Ishikawa (cell line): ENCODE measurements at regions not wholly inside any gene's neighbourhood (a gene's known extent, or its start where the extent isn't known, plus 50 kb on each side); places are given as distances from the start of the nearest gene placed in this dataset.

Experiments
- CEBPB ChIP-seq: IDR thresholded peaks from 2 replicates; pipeline ENCODE4 v1.6.1; 2012
- CREB1 ChIP-seq: IDR thresholded peaks from 2 replicates; pipeline ENCODE4 v1.6.1; 2012; ENCODE audit warnings: low read depth
- EGR1 ChIP-seq: IDR thresholded peaks from 2 replicates; pipeline ENCODE4 v1.6.1; 2012
- EP300 ChIP-seq: IDR thresholded peaks from 2 replicates; pipeline ENCODE4 v1.6.1; 2012; ENCODE audit warnings: borderline replicate concordance
- FOXM1 ChIP-seq: IDR thresholded peaks from 2 replicates; pipeline ENCODE4 v1.6.1; 2012; ENCODE audit warnings: low read depth, borderline replicate concordance
- RAD21 ChIP-seq: IDR thresholded peaks from 2 replicates; pipeline ENCODE4 v1.6.1; 2012; ENCODE audit warnings: low read depth
- TAF1 ChIP-seq: IDR thresholded peaks from 2 replicates; pipeline ENCODE4 v1.6.1; 2012; ENCODE audit warnings: low read depth, mild to moderate bottlenecking
- TCF12 ChIP-seq: IDR thresholded peaks from 2 replicates; pipeline ENCODE4 v1.6.1; 2012; ENCODE audit warnings: low read depth
- TEAD4 ChIP-seq: IDR thresholded peaks from 2 replicates; pipeline ENCODE4 v1.6.1; 2012
- YY1 ChIP-seq: IDR thresholded peaks from 2 replicates; pipeline ENCODE4 v1.6.1; 2012; ENCODE audit warnings: low read depth
- ZBTB7A ChIP-seq: IDR thresholded peaks from 2 replicates; pipeline ENCODE4 v1.6.1; 2012; ENCODE audit warnings: low read depth
- TF ChIP-seq, protein P1 (sequence below): IDR thresholded peaks from 2 replicates; pipeline ENCODE4 v1.6.1; 2012
- TF ChIP-seq, protein P2 (sequence below): IDR thresholded peaks from 2 replicates; pipeline ENCODE4 v1.6.1; 2012
- TF ChIP-seq, protein P3 (sequence below): IDR thresholded peaks from 2 replicates; pipeline ENCODE4 v1.6.1; 2012; ENCODE audit warnings: low read depth, mild to moderate bottlenecking

DNA sequence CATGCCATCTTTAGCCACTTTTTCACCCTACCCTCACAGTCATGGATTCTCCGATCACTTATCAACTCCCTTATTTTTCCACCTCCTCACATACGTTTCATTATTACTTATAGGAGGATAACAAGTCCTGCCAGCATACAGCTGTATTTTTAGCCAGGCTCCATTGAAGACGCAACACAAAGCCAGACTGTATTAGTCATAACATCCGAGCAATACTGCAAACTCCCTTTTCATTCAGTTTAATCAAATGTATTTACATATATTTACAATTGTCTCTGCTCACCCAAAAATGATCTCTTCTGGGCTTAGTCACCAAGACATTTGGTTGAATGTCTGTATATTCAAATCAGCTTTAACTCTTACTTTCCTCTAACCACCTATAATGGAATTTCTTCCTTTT is 126.4 kb upstream of the PRLR start:
- TF ChIP-seq EP300, result no peak
- no peak for TF ChIP-seq RAD21
- no peak for TF ChIP-seq FOXM1
- no peak for TF ChIP-seq TEAD4
- no peak for TF ChIP-seq TCF12
- TF ChIP-seq TAF1, result no peak
- TF ChIP-seq, protein P1, sequence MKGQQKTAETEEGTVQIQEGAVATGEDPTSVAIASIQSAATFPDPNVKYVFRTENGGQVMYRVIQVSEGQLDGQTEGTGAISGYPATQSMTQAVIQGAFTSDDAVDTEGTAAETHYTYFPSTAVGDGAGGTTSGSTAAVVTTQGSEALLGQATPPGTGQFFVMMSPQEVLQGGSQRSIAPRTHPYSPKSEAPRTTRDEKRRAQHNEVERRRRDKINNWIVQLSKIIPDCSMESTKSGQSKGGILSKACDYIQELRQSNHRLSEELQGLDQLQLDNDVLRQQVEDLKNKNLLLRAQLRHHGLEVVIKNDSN, result no peak
- TF ChIP-seq, protein P2, sequence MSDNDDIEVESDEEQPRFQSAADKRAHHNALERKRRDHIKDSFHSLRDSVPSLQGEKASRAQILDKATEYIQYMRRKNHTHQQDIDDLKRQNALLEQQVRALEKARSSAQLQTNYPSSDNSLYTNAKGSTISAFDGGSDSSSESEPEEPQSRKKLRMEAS, result no peak
- no peak for TF ChIP-seq YY1
- TF ChIP-seq, protein P3, sequence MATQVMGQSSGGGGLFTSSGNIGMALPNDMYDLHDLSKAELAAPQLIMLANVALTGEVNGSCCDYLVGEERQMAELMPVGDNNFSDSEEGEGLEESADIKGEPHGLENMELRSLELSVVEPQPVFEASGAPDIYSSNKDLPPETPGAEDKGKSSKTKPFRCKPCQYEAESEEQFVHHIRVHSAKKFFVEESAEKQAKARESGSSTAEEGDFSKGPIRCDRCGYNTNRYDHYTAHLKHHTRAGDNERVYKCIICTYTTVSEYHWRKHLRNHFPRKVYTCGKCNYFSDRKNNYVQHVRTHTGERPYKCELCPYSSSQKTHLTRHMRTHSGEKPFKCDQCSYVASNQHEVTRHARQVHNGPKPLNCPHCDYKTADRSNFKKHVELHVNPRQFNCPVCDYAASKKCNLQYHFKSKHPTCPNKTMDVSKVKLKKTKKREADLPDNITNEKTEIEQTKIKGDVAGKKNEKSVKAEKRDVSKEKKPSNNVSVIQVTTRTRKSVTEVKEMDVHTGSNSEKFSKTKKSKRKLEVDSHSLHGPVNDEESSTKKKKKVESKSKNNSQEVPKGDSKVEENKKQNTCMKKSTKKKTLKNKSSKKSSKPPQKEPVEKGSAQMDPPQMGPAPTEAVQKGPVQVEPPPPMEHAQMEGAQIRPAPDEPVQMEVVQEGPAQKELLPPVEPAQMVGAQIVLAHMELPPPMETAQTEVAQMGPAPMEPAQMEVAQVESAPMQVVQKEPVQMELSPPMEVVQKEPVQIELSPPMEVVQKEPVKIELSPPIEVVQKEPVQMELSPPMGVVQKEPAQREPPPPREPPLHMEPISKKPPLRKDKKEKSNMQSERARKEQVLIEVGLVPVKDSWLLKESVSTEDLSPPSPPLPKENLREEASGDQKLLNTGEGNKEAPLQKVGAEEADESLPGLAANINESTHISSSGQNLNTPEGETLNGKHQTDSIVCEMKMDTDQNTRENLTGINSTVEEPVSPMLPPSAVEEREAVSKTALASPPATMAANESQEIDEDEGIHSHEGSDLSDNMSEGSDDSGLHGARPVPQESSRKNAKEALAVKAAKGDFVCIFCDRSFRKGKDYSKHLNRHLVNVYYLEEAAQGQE, result no peak
- no peak for TF ChIP-seq CREB1
- TF ChIP-seq CEBPB, result no peak
- TF ChIP-seq ZBTB7A, result no peak
- TF ChIP-seq EGR1, result no peak
